ENCODE measurements at regions not wholly inside any gene's neighbourhood (a gene's known extent, or its start where the extent isn't known, plus 50 kb on each side); places are given as distances from the start of the nearest gene placed in this dataset.

- Histone ChIP-seq H3K27me3 (ENCODE audit: control insufficient read depth, insufficient read depth, low read length) (no peaks in the 10 kb centered on the region), H3K4me3 (ENCODE audit: low read depth, low read length) (no peak overlapping the region), H3K36me3 (ENCODE audit: control insufficient read depth, insufficient read depth, low read length) (no peaks in the 10 kb centered on the region)
- TF ChIP-seq CTCF (IDR thresholded peaks at IDR 0.05; ENCODE audit: insufficient read depth, low read length, poor library complexity, severe bottlenecking): no peak
- no peak for DNase-seq (ENCODE audit: low read depth)
These were observed 1104.2 kb downstream of the BCL11A start for GRCh38 chr2:59449274-59449673.

- no peak for DNase-seq (ENCODE audit: low read depth)
- TF ChIP-seq CTCF (IDR thresholded peaks at IDR 0.05; ENCODE audit: insufficient read depth, low read length, poor library complexity, severe bottlenecking): no peak
- no peaks in the 10 kb centered on the region for H3K36me3 ChIP-seq (ENCODE audit: control insufficient read depth, insufficient read depth, low read length)
- H3K27me3 ChIP-seq (ENCODE audit: control insufficient read depth, insufficient read depth, low read length): no peaks in the 10 kb centered on the region
- no peak overlapping the region for H3K4me3 ChIP-seq (ENCODE audit: low read depth, low read length)
These were observed 1113.0 kb downstream of the BCL11A start for GRCh38 chr2:59440491-59440890.

GRCh38 chr2:59435635-59436034, 1117.8 kb downstream of the BCL11A start:
- H3K36me3 ChIP-seq (ENCODE audit: control insufficient read depth, insufficient read depth, low read length): no peaks in the 10 kb centered on the region
- H3K4me3 ChIP-seq (ENCODE audit: low read depth, low read length): no peak overlapping the region
- TF ChIP-seq CTCF (IDR thresholded peaks at IDR 0.05; ENCODE audit: insufficient read depth, low read length, poor library complexity, severe bottlenecking): no peak
- H3K27me3 ChIP-seq (ENCODE audit: control insufficient read depth, insufficient read depth, low read length): no peaks in the 10 kb centered on the region
- no peak for DNase-seq (ENCODE audit: low read depth)

GRCh38 chr2:59428940-59429339, 1124.5 kb downstream of the BCL11A start:
- H3K27me3 ChIP-seq (ENCODE audit: control insufficient read depth, insufficient read depth, low read length): no peaks in the 10 kb centered on the region
- no peak for TF ChIP-seq CTCF (IDR thresholded peaks at IDR 0.05; ENCODE audit: insufficient read depth, low read length, poor library complexity, severe bottlenecking)
- no peak overlapping the region for H3K4me3 ChIP-seq (ENCODE audit: low read depth, low read length)
- H3K36me3 ChIP-seq (ENCODE audit: control insufficient read depth, insufficient read depth, low read length): no peaks in the 10 kb centered on the region
- no peak for DNase-seq (ENCODE audit: low read depth)

- H3K4me3 ChIP-seq (ENCODE audit: low read depth, low read length): no peak overlapping the region
- no peak for TF ChIP-seq CTCF (IDR thresholded peaks at IDR 0.05; ENCODE audit: insufficient read depth, low read length, poor library complexity, severe bottlenecking)
- no peak for DNase-seq (ENCODE audit: low read depth)
- H3K27me3 ChIP-seq (ENCODE audit: control insufficient read depth, insufficient read depth, low read length): no peaks in the 10 kb centered on the region
- no peaks in the 10 kb centered on the region for H3K36me3 ChIP-seq (ENCODE audit: control insufficient read depth, insufficient read depth, low read length)
These were observed 1125.5 kb downstream of the BCL11A start for GRCh38 chr2:59427980-59428379.

- no peaks in the 10 kb centered on the region for H3K27me3 ChIP-seq (ENCODE audit: control insufficient read depth, insufficient read depth, low read length)
- no peaks in the 10 kb centered on the region for H3K36me3 ChIP-seq (ENCODE audit: control insufficient read depth, insufficient read depth, low read length)
- no peak overlapping the region for H3K4me3 ChIP-seq (ENCODE audit: low read depth, low read length)
- peak; percentile 19 for DNase-seq (ENCODE audit: low read depth)
- TF ChIP-seq CTCF (IDR thresholded peaks at IDR 0.05; ENCODE audit: insufficient read depth, low read length, poor library complexity, severe bottlenecking): no peak
These were observed 1128.2 kb downstream of the BCL11A start for GRCh38 chr2:59425247-59425646.

Data from kidney epithelial cell (primary cell).